Muscle of leg (tissue), 3 donors: ENCODE measurements at regions not wholly inside any gene's neighbourhood (a gene's known extent, or its start where the extent isn't known, plus 50 kb on each side); places are given as distances from the start of the nearest gene placed in this dataset.
A peak's percentile ranks its signal among the peaks of the same experiment; 100 is the strongest.

Experiments
- DNase-seq: peaks from one replicate; pipeline ENCODE4 v3.0.0; 2013
- H3K27ac ChIP-seq: one replicate; pipeline ENCODE4 v1.5.1; 2013; ENCODE audit warnings: mild to moderate bottlenecking, low read length, control low read depth
- H3K27me3 ChIP-seq: one replicate; pipeline ENCODE4 v1.6.1; 2013; ENCODE audit warnings: low read length; ENCODE audit not compliant: control insufficient read depth, insufficient read depth
- H3K36me3 ChIP-seq: one replicate; pipeline ENCODE4 v1.6.1; 2013; ENCODE audit warnings: low read length; ENCODE audit not compliant: control insufficient read depth, insufficient read depth
- H3K4me1 ChIP-seq: one replicate; pipeline ENCODE4 v1.6.1; 2013; ENCODE audit warnings: low read length; ENCODE audit not compliant: control insufficient read depth, insufficient read depth
- H3K4me3 ChIP-seq: one replicate; pipeline ENCODE4 v1.5.1; 2013; ENCODE audit warnings: low read length, control low read depth
- H3K9me3 ChIP-seq: replicated peaks from 2 replicates; pipeline ENCODE4 v1.6.1; 2013; ENCODE audit warnings: low read depth, low read length; ENCODE audit not compliant: control insufficient read depth
- WGBS: methylation state at CpG from one replicate; pipeline ENCODE4 v1.1.5; 2013; ENCODE audit warnings: missing lambda C conversion rate; ENCODE audit not compliant: insufficient coverage; 5-methylcytosine and 5-hydroxymethylcytosine counted together

GRCh38 chr4:164464313-164464712 lies 289.6 kb upstream of the SMIM31 start:
- no CpG with 5 or more reads among the region's 1 CpG for WGBS

GRCh38 chr4:164467493-164467892 lies 286.4 kb upstream of the SMIM31 start:
- no peaks in the 10 kb centered on the region for H3K36me3 ChIP-seq
- no peak overlapping the region for H3K4me3 ChIP-seq
- no peaks in the 10 kb centered on the region for H3K4me1 ChIP-seq
- H3K27me3 ChIP-seq, result no peaks in the 10 kb centered on the region
- no peaks in the 10 kb centered on the region for H3K9me3 ChIP-seq
- 80% methylated on average over 2 of the region's 3 CpGs for WGBS
- H3K27ac ChIP-seq, result no peak overlapping the region
- no peak for DNase-seq

More at GRCh38 chr4:164464313-164464712, 289.6 kb upstream of the SMIM31 start:
- Histone ChIP-seq H3K9me3 (no peaks in the 10 kb centered on the region), H3K4me1 (no peaks in the 10 kb centered on the region), H3K36me3 (no peaks in the 10 kb centered on the region), H3K27me3 (no peaks in the 10 kb centered on the region), H3K4me3 (no peak overlapping the region), H3K27ac (no peak overlapping the region)
- no peak for DNase-seq

GRCh38 chr4:164481306-164482091 lies 272.4 kb upstream of the SMIM31 start:
- peaks cover 6% of the 10 kb centered on the region for H3K9me3 ChIP-seq
- H3K36me3 ChIP-seq, result no peaks in the 10 kb centered on the region
- no peaks in the 10 kb centered on the region for H3K4me1 ChIP-seq
- no peak overlapping the region for H3K4me3 ChIP-seq
- no peak for DNase-seq
- no peaks in the 10 kb centered on the region for H3K27me3 ChIP-seq
- no peak overlapping the region for H3K27ac ChIP-seq
- no CpG with 5 or more reads among the region's 4 CpGs for WGBS

- no peaks in the 10 kb centered on the region for H3K27me3 ChIP-seq
- no peaks in the 10 kb centered on the region for H3K36me3 ChIP-seq
- DNase-seq, result no peak
- no peak overlapping the region for H3K27ac ChIP-seq
- no peaks in the 10 kb centered on the region for H3K4me1 ChIP-seq
- WGBS, result no CpG with 5 or more reads among the region's 4 CpGs
- peaks cover 5% of the 10 kb centered on the region for H3K9me3 ChIP-seq
- no peak overlapping the region for H3K4me3 ChIP-seq
Observed at GRCh38 chr4:164482092-164482404, 271.9 kb upstream of the SMIM31 start.

GRCh38 chr4:164482758-164483157 lies 271.2 kb upstream of the SMIM31 start:
- no peaks in the 10 kb centered on the region for H3K27me3 ChIP-seq
- H3K4me3 ChIP-seq, result no peak overlapping the region
- no peaks in the 10 kb centered on the region for H3K36me3 ChIP-seq
- DNase-seq, result peak; percentile 48
- H3K9me3 ChIP-seq, result no peaks in the 10 kb centered on the region
- H3K4me1 ChIP-seq, result no peaks in the 10 kb centered on the region
- H3K27ac ChIP-seq, result no peak overlapping the region

GRCh38 chr4:164483711-164484110 lies 270.2 kb upstream of the SMIM31 start:
- DNase-seq, result peak; percentile 61
- WGBS, result no CpG with 5 or more reads among the region's 5 CpGs
- peak overlapping the region; percentile 18 for H3K27ac ChIP-seq

GRCh38 chr4:164484551-164484950 lies 269.4 kb upstream of the SMIM31 start:
- Histone ChIP-seq H3K27ac (no peak overlapping the region), H3K4me3 (no peak overlapping the region), H3K27me3 (no peaks in the 10 kb centered on the region), H3K36me3 (no peaks in the 10 kb centered on the region), H3K9me3 (no peaks in the 10 kb centered on the region), H3K4me1 (no peaks in the 10 kb centered on the region)
- WGBS, result no CpG with 5 or more reads among the region's 1 CpG
- DNase-seq, result peak; percentile 93

More at GRCh38 chr4:164483711-164484110, 270.2 kb upstream of the SMIM31 start:
- no peak overlapping the region for H3K4me3 ChIP-seq
- H3K9me3 ChIP-seq, result no peaks in the 10 kb centered on the region
- H3K27me3 ChIP-seq, result no peaks in the 10 kb centered on the region
- no peaks in the 10 kb centered on the region for H3K4me1 ChIP-seq
- no peaks in the 10 kb centered on the region for H3K36me3 ChIP-seq

GRCh38 chr4:164485136-164485535 lies 268.8 kb upstream of the SMIM31 start:
- WGBS, result no CpG with 5 or more reads among the region's 1 CpG
- H3K27me3 ChIP-seq, result no peaks in the 10 kb centered on the region
- H3K36me3 ChIP-seq, result no peaks in the 10 kb centered on the region
- no peak overlapping the region for H3K27ac ChIP-seq
- DNase-seq, result no peak
- no peaks in the 10 kb centered on the region for H3K4me1 ChIP-seq
- H3K9me3 ChIP-seq, result no peaks in the 10 kb centered on the region
- no peak overlapping the region for H3K4me3 ChIP-seq

GRCh38 chr4:164488114-164488513 lies 265.8 kb upstream of the SMIM31 start:
- no peak for DNase-seq
- Histone ChIP-seq H3K27me3 (no peaks in the 10 kb centered on the region), H3K27ac (no peak overlapping the region), H3K4me1 (no peaks in the 10 kb centered on the region), H3K9me3 (no peaks in the 10 kb centered on the region), H3K36me3 (no peaks in the 10 kb centered on the region), H3K4me3 (no peak overlapping the region)
- no CpG with 5 or more reads among the region's 3 CpGs for WGBS

GRCh38 chr4:164501074-164501473 lies 252.9 kb upstream of the SMIM31 start:
- H3K4me1 ChIP-seq, result no peaks in the 10 kb centered on the region
- H3K27ac ChIP-seq, result no peak overlapping the region
- H3K9me3 ChIP-seq, result no peaks in the 10 kb centered on the region
- no peaks in the 10 kb centered on the region for H3K27me3 ChIP-seq
- DNase-seq, result peak; percentile 15
- H3K4me3 ChIP-seq, result no peak overlapping the region
- H3K36me3 ChIP-seq, result no peaks in the 10 kb centered on the region

- Histone ChIP-seq H3K36me3 (no peaks in the 10 kb centered on the region), H3K9me3 (no peaks in the 10 kb centered on the region), H3K4me3 (no peak overlapping the region), H3K4me1 (no peaks in the 10 kb centered on the region), H3K27me3 (no peaks in the 10 kb centered on the region), H3K27ac (no peak overlapping the region)
- 63% methylated on average over 3 of the region's 3 CpGs for WGBS
- no peak for DNase-seq
Observed at GRCh38 chr4:164503874-164504273, 250.1 kb upstream of the SMIM31 start.
